H1 (cell line): ENCODE measurements at regions not wholly inside any gene's neighbourhood (a gene's known extent, or its start where the extent isn't known, plus 50 kb on each side); places are given as distances from the start of the nearest gene placed in this dataset.

Source experiments
- CTCF ChIA-PET: fragments of 300-600 bp; sonication (Branson Sonifier 250); formaldehyde crosslinking; loops from one replicate; lab custom pipeline; 2021; ENCODE audit not compliant: partially characterized antibody; lab: Charles Lee
- POLR2A ChIA-PET: fragments of 300-600 bp; sonication (Branson Sonifier 250); formaldehyde crosslinking; loops from one replicate; lab custom pipeline; 2021; ENCODE audit warnings: inconsistent platforms; ENCODE audit not compliant: partially characterized antibody; lab: Charles Lee
- DNase-seq, 2 experiments: peaks; one replicate each; pipeline versions ENCODE4 v3.0.0 to v3.0.0-alpha.2; 2010 to 2022; ENCODE audit warnings: low spot score in 2 of 2, low read depth in 1 of 2, mixed read lengths in 1 of 2
- FAIRE-seq: peaks from 2 replicates; lab custom pipeline; 2011; peaks lifted over from hg19 to GRCh38; lab: Jason Lieb, UNC
- H2AFZ ChIP-seq: 2 replicates; pipeline ENCODE4 v1.8.1; 2012; ENCODE audit warnings: low read length, inconsistent platforms
- H2AK5ac ChIP-seq: 2 replicates; pipeline ENCODE4 v1.6.1; 2013; ENCODE audit warnings: low read depth, low read length
- H2BK120ac ChIP-seq: replicated peaks from 2 replicates; pipeline ENCODE3; 2013; ENCODE audit warnings: low read depth, low read length, inconsistent platforms
- H2BK12ac ChIP-seq: 2 replicates; pipeline ENCODE4 v1.6.1; 2013; ENCODE audit warnings: low read depth, low read length
- H2BK15ac ChIP-seq: 2 replicates; pipeline ENCODE4 v1.6.1; 2013; ENCODE audit warnings: low read length
- H2BK20ac ChIP-seq: 2 replicates; pipeline ENCODE4 v1.6.1; 2013; ENCODE audit warnings: low read length
- H2BK5ac ChIP-seq: 2 replicates; pipeline ENCODE4 v1.6.1; 2013; ENCODE audit warnings: low read depth, low read length
- H3K14ac ChIP-seq: 2 replicates; pipeline ENCODE4 v1.6.1; 2013; ENCODE audit warnings: inconsistent platforms; ENCODE audit not compliant: insufficient read length
- H3K18ac ChIP-seq: 2 replicates; pipeline ENCODE4 v1.6.1; 2013; ENCODE audit warnings: low read length; ENCODE audit errors: extremely low read depth
- H3K23ac ChIP-seq: 2 replicates; pipeline ENCODE4 v1.6.1; 2013; ENCODE audit warnings: inconsistent platforms; ENCODE audit not compliant: insufficient read length
- H3K23me2 ChIP-seq: 2 replicates; pipeline ENCODE4 v1.6.1; 2013; ENCODE audit warnings: low read depth, low read length
- H3K27ac ChIP-seq: 2 replicates; pipeline ENCODE4 v1.6.1; 2011; ENCODE audit warnings: low read depth, low read length, inconsistent platforms
- H3K27me3 ChIP-seq, 4 experiments: replicated peaks in 1 of 4; 1 replicate in 1 of 4; 2 replicates in 3 of 4; pipeline versions ENCODE4 v1.6.1 to v1.8.1; 2011 to 2013; ENCODE audit warnings: low read length in 3 of 4, mild to moderate bottlenecking in 3 of 4, inconsistent platforms in 2 of 4, mixed read lengths in 2 of 4, moderate library complexity in 1 of 4; ENCODE audit not compliant: control insufficient read depth in 3 of 4, insufficient read depth in 3 of 4; ENCODE audit errors: extremely low read depth in 1 of 4
- H3K36me3 ChIP-seq, 4 experiments: 2 replicates each; pipeline versions ENCODE4 v1.6.1 to v1.8.1; 2011 to 2013; ENCODE audit warnings: mild to moderate bottlenecking in 4 of 4, low read length in 3 of 4, moderate library complexity in 2 of 4, control low read depth in 1 of 4, inconsistent platforms in 1 of 4; ENCODE audit not compliant: insufficient read depth in 4 of 4, control insufficient read depth in 2 of 4
- H3K4ac ChIP-seq: replicated peaks from 2 replicates; pipeline ENCODE3; 2013; ENCODE audit warnings: low read length, low read depth, mixed read lengths, inconsistent platforms; ENCODE audit not compliant: insufficient read length
- H3K4me1 ChIP-seq, 4 experiments: replicated peaks in 1 of 4; 1 replicate in 1 of 4; 2 replicates in 3 of 4; pipeline versions ENCODE4 v1.6.1 to v1.8.1; 2011 to 2013; ENCODE audit warnings: low read length in 3 of 4, inconsistent platforms in 2 of 4, mixed read lengths in 1 of 4; ENCODE audit not compliant: insufficient read depth in 4 of 4, control insufficient read depth in 3 of 4
- H3K4me2 ChIP-seq, 2 experiments: 2 replicates each; pipeline versions ENCODE4 v1.6.1 to v1.8.1; 2011 to 2013; ENCODE audit warnings: low read depth in 2 of 2, low read length in 2 of 2, control low read depth in 1 of 2, inconsistent platforms in 1 of 2, mild to moderate bottlenecking in 1 of 2; ENCODE audit not compliant: insufficient read depth in 1 of 2
- H3K4me3 ChIP-seq, 4 experiments: fragments of 200-600, 300-600 bp in 1 of 4; sonication (generic), shearing (Covaris generic), sonication (Bioruptor Twin) in 1 of 4; 2 replicates each; pipeline versions ENCODE4 v1.5.1 to v1.8.1; 2011 to 2016; ENCODE audit warnings: low read length in 4 of 4, low read depth in 3 of 4, control low read depth in 2 of 4, inconsistent platforms in 2 of 4, mild to moderate bottlenecking in 2 of 4, mixed read lengths in 1 of 4, moderate library complexity in 1 of 4; ENCODE audit not compliant: insufficient read depth in 2 of 4; ENCODE audit errors: extremely low read depth in 1 of 4
- H3K56ac ChIP-seq: replicated peaks from 2 replicates; pipeline ENCODE3; 2013; ENCODE audit warnings: low read depth, mild to moderate bottlenecking, mixed read lengths, low read length, inconsistent platforms; ENCODE audit not compliant: insufficient read length
- H3K79me1 ChIP-seq: 2 replicates; pipeline ENCODE4 v1.6.1; 2013; ENCODE audit warnings: low read depth, low read length, control low read depth
- H3K79me2 ChIP-seq, 2 experiments: 2 replicates each; pipeline versions ENCODE4 v1.6.1 to v1.8.1; 2012 to 2013; ENCODE audit warnings: low read length in 2 of 2, mild to moderate bottlenecking in 2 of 2, inconsistent platforms in 1 of 2; ENCODE audit not compliant: insufficient read depth in 2 of 2, control insufficient read depth in 1 of 2
- H3K9ac ChIP-seq, 4 experiments: replicated peaks in 1 of 4; 1 replicate in 1 of 4; 2 replicates in 3 of 4; pipeline versions ENCODE4 v1.6.1 to v1.8.1; 2011 to 2013; ENCODE audit warnings: low read depth in 3 of 4, low read length in 3 of 4, control low read depth in 2 of 4, mild to moderate bottlenecking in 2 of 4, moderate library complexity in 2 of 4, inconsistent platforms in 1 of 4; ENCODE audit errors: extremely low read depth in 1 of 4
- H3K9me3 ChIP-seq, 2 experiments: 2 replicates each; pipeline versions ENCODE4 v1.6.1 to v1.8.1; 2012 to 2013; ENCODE audit warnings: mild to moderate bottlenecking in 2 of 2, moderate library complexity in 2 of 2, control low read depth in 1 of 2, inconsistent platforms in 1 of 2, low read depth in 1 of 2, low read length in 1 of 2, mixed read lengths in 1 of 2; ENCODE audit not compliant: insufficient read depth in 2 of 2
- H4K20me1 ChIP-seq, 2 experiments: replicated peaks in 1 of 2; 2 replicates each; pipeline versions ENCODE3 to v1.8.1; 2011 to 2013; ENCODE audit warnings: inconsistent platforms in 2 of 2, low read length in 2 of 2, mild to moderate bottlenecking in 1 of 2; ENCODE audit not compliant: insufficient read depth in 2 of 2, control insufficient read depth in 1 of 2
- H4K5ac ChIP-seq: 2 replicates; pipeline ENCODE4 v1.6.1; 2013; ENCODE audit warnings: low read length, low read depth, mixed read lengths, inconsistent platforms; ENCODE audit not compliant: insufficient read length
- H4K8ac ChIP-seq: 2 replicates; pipeline ENCODE4 v1.8.0; 2013; ENCODE audit warnings: mild to moderate bottlenecking, moderate library complexity, low read length, inconsistent platforms; ENCODE audit not compliant: insufficient read depth; ENCODE audit errors: extremely low read depth
- H4K91ac ChIP-seq: replicated peaks from 2 replicates; pipeline ENCODE3; 2013; ENCODE audit warnings: low read length, mixed read lengths, inconsistent platforms; ENCODE audit not compliant: insufficient read length
- CHD1 ChIP-seq: IDR thresholded peaks from 2 replicates; pipeline ENCODE4 v1.6.1; 2012; ENCODE audit warnings: low read depth, low read length, improper control_type of control experiment
- CREB1 ChIP-seq: IDR thresholded peaks from 2 replicates; pipeline ENCODE4 v1.6.1; 2012; ENCODE audit warnings: inconsistent platforms
- KDM4A ChIP-seq: IDR thresholded peaks from one replicate; pipeline ENCODE4 v1.7.1; 2012; ENCODE audit warnings: low read depth, mild to moderate bottlenecking, moderate library complexity, low read length, inconsistent platforms; ENCODE audit not compliant: severe bottlenecking
- SIN3A ChIP-seq, 2 experiments: IDR thresholded peaks in 1 of 2; conservative IDR thresholded peaks in 1 of 2; 2 replicates each; pipeline ENCODE4 v1.6.1; 2011 to 2012; ENCODE audit warnings: low read length in 2 of 2, improper control_type of control experiment in 1 of 2, low read depth in 1 of 2, mild to moderate bottlenecking in 1 of 2
- SUZ12 ChIP-seq: fragments of 200-600 bp; sonication (generic); IDR thresholded peaks from 2 replicates; pipeline ENCODE4 v1.6.1; 2012; ENCODE audit warnings: mild to moderate bottlenecking, inconsistent platforms, low read length, moderate library complexity, mixed read lengths
- WGBS, 2 experiments: shearing (Covaris generic) in 1 of 2; methylation state at CpG; one replicate each; pipeline versions ENCODE4 v1.1.6 to v1.1.7; 2013 to 2015; ENCODE audit warnings: low lambda C conversion rate in 2 of 2, mixed read lengths in 2 of 2, inconsistent platforms in 1 of 2, low coverage in 1 of 2, missing lambda C conversion rate in 1 of 2; ENCODE audit not compliant: insufficient replicate concordance in 2 of 2, insufficient coverage in 1 of 2, insufficient read length in 1 of 2; ENCODE audit errors: extremely low coverage in 1 of 2, missing lambda C conversion rate in 1 of 2; 5-methylcytosine and 5-hydroxymethylcytosine counted together
- TF ChIP-seq, protein P1 (sequence below): IDR thresholded peaks from 2 replicates; pipeline ENCODE4 v1.6.1; 2012; ENCODE audit warnings: inconsistent platforms

- Histone ChIP-seq H3K4me3 (no peak overlapping the region), H2BK15ac (no peak overlapping the region), H2AK5ac (no peak overlapping the region), H3K27ac (no peak overlapping the region), H3K56ac (no peak overlapping the region), H2BK5ac (no peak overlapping the region), H4K91ac (peak overlapping the region; percentile 66), H3K79me2 (no peaks in the 10 kb centered on the region), H3K36me3 (no peaks in the 10 kb centered on the region), H3K9me3 (no peaks in the 10 kb centered on the region), H3K79me1 (no peaks in the 10 kb centered on the region), H3K4me2 (no peak overlapping the region), H3K4me1 (peaks cover 0 to 8% (median 4%) of the 10 kb centered on the region in 4 experiments; a peak in 4 of 7 replicates), H3K27me3 (no peaks in the 10 kb centered on the region), H3K23ac (no peak overlapping the region), H3K23me2 (no peaks in the 10 kb centered on the region), H3K14ac (no peak overlapping the region), H3K9ac (no peak overlapping the region), H2BK12ac (no peak overlapping the region), H3K4ac (no peak overlapping the region), H3K18ac (no peak overlapping the region), H2AFZ (no peak overlapping the region), H2BK120ac (no peak overlapping the region), H2BK20ac (no peak overlapping the region), H4K8ac (no peak overlapping the region), H4K5ac (no peak overlapping the region), H4K20me1 (no peaks in the 10 kb centered on the region)
- ChIA-PET CTCF (interaction anchor here (0.7 to 1.0 kb wide), 3 partner anchors 46 to 183 kb away, joined by 3 to 4 read pairs (median 3); no protein-coding TSS in a partner anchor), POLR2A (no interaction called here)
- DNase-seq (no peak), FAIRE-seq (no peak)
- WGBS, 2 experiments = 81% methylated on average over 3 of the region's 3 CpGs; no CpG with 5 or more reads in 1 of the 2 experiments
- no peak for TF ChIP-seq SIN3A (conservative IDR thresholded peaks at IDR 0.05 in 1 of 2, IDR thresholded peaks at IDR 0.05 in 1 of 2; ENCODE audit: low read depth in 1 of 2, low read length in 2 of 2)
- TF ChIP-seq KDM4A = no peak
- no peak for TF ChIP-seq CHD1
- TF ChIP-seq, protein P1, sequence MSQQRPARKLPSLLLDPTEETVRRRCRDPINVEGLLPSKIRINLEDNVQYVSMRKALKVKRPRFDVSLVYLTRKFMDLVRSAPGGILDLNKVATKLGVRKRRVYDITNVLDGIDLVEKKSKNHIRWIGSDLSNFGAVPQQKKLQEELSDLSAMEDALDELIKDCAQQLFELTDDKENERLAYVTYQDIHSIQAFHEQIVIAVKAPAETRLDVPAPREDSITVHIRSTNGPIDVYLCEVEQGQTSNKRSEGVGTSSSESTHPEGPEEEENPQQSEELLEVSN = no peak
- TF ChIP-seq CREB1 = no peak
- no peak for TF ChIP-seq SUZ12
These were observed 103.4 kb upstream of the KCNG1 start for GRCh38 chr20:51126337-51126736.
